Activated CD8-positive, alpha-beta memory T cell treated with anti-CD3 and anti-CD28 coated beads, Interleukin-2, amount 50 U/mL, for 1 hour (primary cell): ENCODE measurements at regions not wholly inside any gene's neighbourhood (a gene's known extent, or its start where the extent isn't known, plus 50 kb on each side); places are given as distances from the start of the nearest gene placed in this dataset.
"Not testable (repeated sequence)": the region's sequence is repeated elsewhere in the genome, so short reads cannot be mapped to it uniquely, and the experiment has no call there.

ENCODE experiments used
- DNase-seq: peaks from one replicate; pipeline ENCODE4 v3.0.0-alpha.2; 2020; ENCODE audit errors: extremely low read depth

- no peak for DNase-seq
Measured at GRCh38 chr2:239866350-239866749, 158.8 kb downstream of the NDUFA10 start.

- DNase-seq, result not testable (repeated sequence)
Measured at GRCh38 chr2:239865856-239866255, 159.3 kb downstream of the NDUFA10 start.

GRCh38 chr2:239865059-239865639, 160.0 kb downstream of the NDUFA10 start:
- no peak for DNase-seq

GRCh38 chr2:239864247-239865058, 160.7 kb downstream of the NDUFA10 start:
- no peak for DNase-seq

GRCh38 chr2:239862613-239863012, 162.5 kb downstream of the NDUFA10 start:
- DNase-seq, result no peak

GRCh38 chr2:239858179-239858578, 167.0 kb downstream of the NDUFA10 start:
- DNase-seq, result no peak

GRCh38 chr2:239857591-239857990, 167.6 kb downstream of the NDUFA10 start:
- no peak for DNase-seq

GRCh38 chr2:239856620-239857285, 168.4 kb downstream of the NDUFA10 start:
- DNase-seq, result no peak

GRCh38 chr2:239855863-239856587, 169.1 kb downstream of the NDUFA10 start:
- DNase-seq, result no peak

- no peak for DNase-seq
Measured at GRCh38 chr2:239854596-239854995, 170.5 kb downstream of the NDUFA10 start.

GRCh38 chr2:239853706-239854327, 171.3 kb downstream of the NDUFA10 start:
- DNase-seq, result no peak

GRCh38 chr2:239853121-239853520, 172.0 kb downstream of the NDUFA10 start:
- DNase-seq, result no peak

- DNase-seq, result no peak
Measured at GRCh38 chr2:239852272-239852671, 172.9 kb downstream of the NDUFA10 start.

GRCh38 chr2:239846789-239847676, 178.1 kb downstream of the NDUFA10 start:
- DNase-seq, result no peak

GRCh38 chr2:239845968-239846367, 179.2 kb downstream of the NDUFA10 start:
- no peak for DNase-seq

GRCh38 chr2:239839306-239839705, 185.8 kb downstream of the NDUFA10 start:
- no peak for DNase-seq

- DNase-seq, result no peak
Measured at GRCh38 chr2:239836021-239836765, 188.9 kb downstream of the NDUFA10 start.

GRCh38 chr2:239835056-239835455, 190.1 kb downstream of the NDUFA10 start:
- DNase-seq, result no peak

GRCh38 chr2:239834143-239834542, 191.0 kb downstream of the NDUFA10 start:
- DNase-seq, result no peak
